ENCODE measurements at regions not wholly inside any gene's neighbourhood (a gene's known extent, or its start where the extent isn't known, plus 50 kb on each side); places are given as distances from the start of the nearest gene placed in this dataset.

GRCh38 chr2:60400462-60401246, 152.8 kb downstream of the BCL11A start:
- intact Hi-C loops (cut with DNase I) = no loop called here
- 63 to 68% methylated on average over 5 to 7 of the region's 7 CpGs for WGBS, 2 donors

GRCh38 chr2:60394463-60394862, 159.0 kb downstream of the BCL11A start:
- Histone ChIP-seq H3K27me3 (no peaks in the 10 kb centered on the region), H3K4me1 (peaks cover 5% of the 10 kb centered on the region), H3K4me3 (no peak overlapping the region), H3K36me3 (replicated peaks in 1 of 2; ENCODE audit: insufficient read depth in 1 of 2, low read depth in 2 of 2) (no peaks in the 10 kb centered on the region), H3K9me3 (no peaks in the 10 kb centered on the region), H3K27ac (no peak overlapping the region)
- intact Hi-C loops (cut with DNase I) = no loop called here
- TF ChIP-seq CTCF (IDR thresholded peaks at IDR 0.05) (no peak), POLR2A (IDR thresholded peaks at IDR 0.05) (no peak)
- DNase-seq (no peak), ATAC-seq (no peak)
- WGBS, 2 donors = 66 to 84% methylated on average over 2 of the region's 2 CpGs

More at GRCh38 chr2:60400462-60401246, 152.8 kb downstream of the BCL11A start:
- Histone ChIP-seq H3K36me3 (replicated peaks in 1 of 2; ENCODE audit: insufficient read depth in 1 of 2, low read depth in 2 of 2) (no peaks in the 10 kb centered on the region), H3K27ac (no peak overlapping the region), H3K9me3 (no peaks in the 10 kb centered on the region), H3K4me3 (no peak overlapping the region), H3K27me3 (no peaks in the 10 kb centered on the region), H3K4me1 (no peaks in the 10 kb centered on the region)
- no peak for TF ChIP-seq POLR2A (IDR thresholded peaks at IDR 0.05)
- no peak for TF ChIP-seq CTCF (IDR thresholded peaks at IDR 0.05)
- no peak for DNase-seq
- ATAC-seq = no peak

GRCh38 chr2:60391649-60392375, 161.6 kb downstream of the BCL11A start:
- H3K27ac ChIP-seq = no peak overlapping the region
- no peaks in the 10 kb centered on the region for H3K9me3 ChIP-seq
- intact Hi-C loops (cut with DNase I) = no loop called here
- ATAC-seq (no peak), DNase-seq (no peak)
- H3K36me3 ChIP-seq (replicated peaks in 1 of 2; ENCODE audit: insufficient read depth in 1 of 2, low read depth in 2 of 2) = no peaks in the 10 kb centered on the region
- H3K4me3 ChIP-seq = no peak overlapping the region
- H3K27me3 ChIP-seq = no peaks in the 10 kb centered on the region
- H3K4me1 ChIP-seq = peaks cover 5% of the 10 kb centered on the region
- WGBS, 2 donors = 75 to 79% methylated on average over 7 of the region's 7 CpGs
- TF ChIP-seq CTCF (IDR thresholded peaks at IDR 0.05) (no peak), POLR2A (IDR thresholded peaks at IDR 0.05) (no peak)

- H3K27me3 ChIP-seq = no peaks in the 10 kb centered on the region
- H3K36me3 ChIP-seq (replicated peaks in 1 of 2; ENCODE audit: insufficient read depth in 1 of 2, low read depth in 2 of 2) = no peaks in the 10 kb centered on the region
- H3K27ac ChIP-seq = no peak overlapping the region
- no peak for ATAC-seq
- TF ChIP-seq CTCF (IDR thresholded peaks at IDR 0.05) (no peak), POLR2A (IDR thresholded peaks at IDR 0.05) (no peak)
- 60 to 76% methylated on average over 6 of the region's 6 CpGs for WGBS, 2 donors
- no peaks in the 10 kb centered on the region for H3K9me3 ChIP-seq
- H3K4me1 ChIP-seq = peaks cover 5% of the 10 kb centered on the region
- H3K4me3 ChIP-seq = no peak overlapping the region
- intact Hi-C loops (cut with DNase I) = no loop called here
- DNase-seq = no peak
Observed at GRCh38 chr2:60391230-60391629, 162.2 kb downstream of the BCL11A start.
